ENCODE measurements at regions not wholly inside any gene's neighbourhood (a gene's known extent, or its start where the extent isn't known, plus 50 kb on each side); places are given as distances from the start of the nearest gene placed in this dataset.

GRCh38 chr2:150618245-150618895 is 130.9 kb upstream of the RND3 start:
- DNase-seq (ENCODE audit: low spot score) = no peak

- no peak for DNase-seq (ENCODE audit: low spot score)
These were observed 130.0 kb upstream of the RND3 start for GRCh38 chr2:150617351-150617978.

GRCh38 chr2:150612957-150613710 is 125.7 kb upstream of the RND3 start:
- DNase-seq (ENCODE audit: low spot score) = no peak

- peak; percentile 6 for DNase-seq (ENCODE audit: low spot score)
These were observed 123.3 kb upstream of the RND3 start for GRCh38 chr2:150610670-150611279.

- DNase-seq (ENCODE audit: low spot score) = no peak
These were observed 122.5 kb upstream of the RND3 start for GRCh38 chr2:150609831-150610582.

- no peak for DNase-seq (ENCODE audit: low spot score)
These were observed 120.9 kb upstream of the RND3 start for GRCh38 chr2:150608341-150608740.

- no peak for DNase-seq (ENCODE audit: low spot score)
These were observed 119.9 kb upstream of the RND3 start for GRCh38 chr2:150607390-150607811.

- DNase-seq (ENCODE audit: low spot score) = no peak
These were observed 119.1 kb upstream of the RND3 start for GRCh38 chr2:150606380-150607060.

GRCh38 chr2:150605664-150606063 is 118.2 kb upstream of the RND3 start:
- DNase-seq (ENCODE audit: low spot score) = no peak

GRCh38 chr2:150601280-150602038 is 114.0 kb upstream of the RND3 start:
- DNase-seq (ENCODE audit: low spot score) = no peak

GRCh38 chr2:150599889-150600288 is 112.4 kb upstream of the RND3 start:
- DNase-seq (ENCODE audit: low spot score) = no peak

GRCh38 chr2:150598383-150598782 is 110.9 kb upstream of the RND3 start:
- DNase-seq (ENCODE audit: low spot score) = no peak

- DNase-seq (ENCODE audit: low spot score) = no peak
These were observed 108.5 kb upstream of the RND3 start for GRCh38 chr2:150595803-150596470.

- DNase-seq (ENCODE audit: low spot score) = no peak
These were observed 106.8 kb upstream of the RND3 start for GRCh38 chr2:150594299-150594698.

- DNase-seq (ENCODE audit: low spot score) = no peak
These were observed 104.2 kb upstream of the RND3 start for GRCh38 chr2:150591496-150592285.

GRCh38 chr2:150589681-150590080 is 102.2 kb upstream of the RND3 start:
- DNase-seq (ENCODE audit: low spot score) = no peak

- no peak for DNase-seq (ENCODE audit: low spot score)
These were observed 101.0 kb upstream of the RND3 start for GRCh38 chr2:150588506-150588870.

- no peak for DNase-seq (ENCODE audit: low spot score)
These were observed 100.4 kb upstream of the RND3 start for GRCh38 chr2:150587547-150588505.

Measured in activated CD4-positive, alpha-beta T cell treated with anti-CD3 and anti-CD28 coated beads, Interleukin-2, Interleukin-4, amounts not matched to agents 100 ng/mL and 50 ng/mL, durations not matched to agents 16 hours and 8 hours (primary cell).